A549 (cell line): ENCODE measurements at regions not wholly inside any gene's neighbourhood (a gene's known extent, or its start where the extent isn't known, plus 50 kb on each side); places are given as distances from the start of the nearest gene placed in this dataset.

Experiments used
- CTCF ChIP-seq: fragments of >200 bp; sonication (Bioruptor Twin); formaldehyde crosslinking; IDR thresholded peaks from 3 replicates; pipeline ENCODE4 v1.5.1; 2016
- JUN ChIP-seq, 2 experiments: fragments of >200 bp; sonication (Bioruptor Twin); formaldehyde crosslinking; IDR thresholded peaks; 2 replicates in 1 of 2; 3 replicates in 1 of 2; pipeline ENCODE4 v1.6.1; 2016 to 2017
- MAZ ChIP-seq: fragments of 150-350 bp; IDR thresholded peaks from 2 replicates; pipeline ENCODE4 v1.6.1; 2014; ENCODE audit warnings: antibody characterized with exemption, low read depth, low read length, borderline replicate concordance
- REST ChIP-seq: fragments of 200-600 bp; sonication (generic); IDR thresholded peaks from 2 replicates; pipeline ENCODE4 v1.6.1; 2016; ENCODE audit warnings: antibody characterized with exemption, mild to moderate bottlenecking, moderate library complexity

- TF ChIP-seq CTCF (no peak), REST (no peak), MAZ (no peak), JUN (IDR thresholded peaks at IDR 0.05) (no peak)
These were observed 55.2 kb upstream of the PTGR2 start for GRCh38 chr14:73796415-73796814.
